ENCODE measurements at regions not wholly inside any gene's neighbourhood (a gene's known extent, or its start where the extent isn't known, plus 50 kb on each side); places are given as distances from the start of the nearest gene placed in this dataset.

GRCh38 chr5:166992874-166993722 is 1298.3 kb upstream of the WWC1 start:
- in situ Hi-C loops (cut with MboI; ENCODE audit: low sequenced_read_pairs), result no loop called here

DNA sequence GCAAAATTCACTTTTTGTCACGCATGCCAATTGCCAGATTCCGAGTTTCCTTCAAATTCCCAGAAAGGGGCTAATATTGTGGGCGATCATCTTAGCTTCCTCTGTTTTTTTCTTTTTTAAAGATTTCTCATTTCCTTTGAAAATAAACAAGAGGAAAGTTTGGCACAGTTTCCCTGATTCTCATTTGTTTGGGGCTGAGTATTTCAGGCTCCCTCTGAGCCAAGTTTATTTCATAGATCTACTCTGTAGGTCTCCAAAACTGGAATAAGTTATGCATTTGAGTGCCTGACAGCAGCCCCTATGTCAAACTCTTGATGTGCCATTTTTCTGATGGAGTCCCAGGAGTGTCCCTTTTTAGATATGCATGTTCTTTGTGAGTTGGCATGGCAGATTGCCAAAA is 1297.2 kb upstream of the WWC1 start:
- in situ Hi-C loops (cut with MboI; ENCODE audit: low sequenced_read_pairs), result no loop called here

GRCh38 chr5:167001246-167001645 is 1290.2 kb upstream of the WWC1 start:
- in situ Hi-C loops (cut with MboI; ENCODE audit: low sequenced_read_pairs), result no loop called here

GRCh38 chr5:167008705-167009104 is 1282.7 kb upstream of the WWC1 start:
- in situ Hi-C loops (cut with MboI; ENCODE audit: low sequenced_read_pairs), result no loop called here

DNA sequence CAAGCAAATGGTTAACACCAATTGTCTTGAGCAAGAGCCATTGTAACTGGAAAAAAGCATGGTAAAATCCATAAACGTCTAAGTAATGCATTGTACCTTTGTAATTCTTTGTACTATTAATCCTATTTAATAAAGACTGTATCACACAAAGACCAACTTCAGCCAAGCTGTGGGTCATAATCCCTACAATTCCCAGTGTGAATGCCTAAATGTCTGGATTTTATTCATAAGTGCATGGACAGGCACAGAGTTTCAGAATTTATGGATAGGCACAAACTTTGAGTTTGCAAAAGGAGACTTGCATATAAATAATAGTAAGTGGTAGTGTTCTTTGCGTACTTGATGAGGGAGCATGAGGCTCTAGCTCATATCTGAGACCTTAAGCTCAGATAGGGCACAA is 1280.2 kb upstream of the WWC1 start:
- in situ Hi-C loops (cut with MboI; ENCODE audit: low sequenced_read_pairs), result no loop called here

DNA sequence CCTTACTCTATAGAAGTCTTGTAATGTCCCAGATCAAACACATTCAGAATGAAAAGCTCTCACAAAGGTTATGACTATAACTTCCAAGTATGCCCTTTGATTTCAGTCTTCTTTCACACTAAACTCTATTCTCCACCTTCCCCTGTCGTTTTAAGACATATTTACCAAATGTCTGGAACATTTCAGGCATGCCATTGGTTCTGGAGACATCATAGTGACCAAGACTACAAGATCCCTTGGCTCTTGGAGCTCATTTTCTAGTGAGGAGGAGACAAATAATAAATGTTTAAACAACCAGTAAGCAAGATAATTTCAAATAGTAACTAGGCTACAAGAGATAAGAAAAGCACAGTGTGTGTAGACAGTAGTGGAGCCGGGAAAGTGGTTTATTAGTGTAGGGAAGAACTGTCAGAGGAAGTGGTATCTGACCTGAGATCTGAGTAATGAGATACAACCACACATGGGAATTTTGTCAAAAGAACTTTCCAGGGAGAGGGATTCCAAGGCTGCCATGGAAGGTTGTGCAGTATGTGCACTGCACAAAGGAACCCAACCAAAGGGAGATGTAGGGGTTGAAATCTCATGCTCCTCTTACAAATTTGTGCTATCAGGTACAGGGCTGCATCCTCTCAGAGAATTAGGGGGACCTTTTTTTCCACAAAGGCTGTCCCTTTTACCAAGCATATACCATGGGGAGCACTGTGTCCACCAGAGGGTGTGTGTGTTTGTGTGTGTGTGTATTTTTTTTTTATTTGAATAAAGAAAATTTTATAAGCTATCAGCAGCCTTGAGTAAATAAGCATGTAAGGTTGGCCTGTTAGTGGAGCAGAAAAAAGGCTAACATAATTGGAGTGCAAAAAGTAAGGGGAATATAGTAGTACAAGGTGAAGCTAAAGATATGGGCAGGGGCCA is 1279.1 kb upstream of the WWC1 start:
- in situ Hi-C loops (cut with MboI; ENCODE audit: low sequenced_read_pairs), result no loop called here

DNA sequence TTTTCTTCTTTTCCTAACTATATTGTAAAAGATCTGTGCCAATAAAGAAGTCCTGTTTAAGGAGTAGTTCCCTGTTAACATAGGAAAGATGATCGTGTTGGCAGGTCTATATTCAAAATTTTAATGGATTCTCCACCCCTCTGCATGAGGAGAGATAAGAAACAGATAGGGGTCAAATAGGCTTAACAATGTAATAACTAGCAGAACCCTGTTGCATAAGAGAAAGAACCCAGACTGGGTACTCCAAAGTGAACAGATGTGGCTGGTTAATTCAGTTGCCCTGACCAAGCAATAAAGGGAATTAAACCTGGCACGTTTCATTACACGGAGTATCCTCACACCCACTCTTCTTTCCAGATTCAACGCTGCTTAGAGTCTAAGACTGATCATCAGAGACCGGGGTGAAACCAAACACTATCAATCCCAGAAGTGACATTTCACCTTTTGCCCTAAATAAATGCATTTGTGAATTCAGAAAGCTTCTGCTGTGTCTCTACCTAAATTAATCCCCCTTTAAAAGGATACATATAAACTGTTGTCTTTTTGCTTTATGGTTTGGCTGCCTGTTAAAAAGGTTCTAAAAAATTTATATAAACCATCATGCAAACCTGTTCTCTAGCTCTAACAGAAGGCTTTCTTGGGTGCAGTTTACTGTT is 1276.9 kb upstream of the WWC1 start:
- in situ Hi-C loops (cut with MboI; ENCODE audit: low sequenced_read_pairs), result no loop called here

DNA sequence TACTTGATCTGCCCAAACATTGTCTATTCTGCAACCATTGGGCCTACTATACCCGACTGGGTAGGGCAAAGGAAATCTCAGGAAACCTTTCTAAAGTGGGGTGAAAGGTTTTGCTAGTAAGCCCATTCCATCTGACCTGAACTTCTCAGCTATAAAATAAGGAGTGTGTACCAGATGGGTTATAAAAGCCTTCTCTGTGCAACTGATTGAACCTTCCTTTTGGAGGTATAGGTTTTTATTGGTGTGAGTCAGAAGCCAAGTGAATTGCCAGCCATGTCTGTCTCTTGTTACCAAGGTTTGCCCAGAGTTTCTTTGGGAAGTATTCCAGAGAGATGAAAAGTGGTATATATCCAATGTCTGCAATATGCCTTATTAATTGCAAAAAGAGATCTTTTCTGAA is 1271.0 kb upstream of the WWC1 start:
- in situ Hi-C loops (cut with MboI; ENCODE audit: low sequenced_read_pairs), result no loop called here

GRCh38 chr5:167029488-167029887 is 1262.0 kb upstream of the WWC1 start:
- in situ Hi-C loops (cut with MboI; ENCODE audit: low sequenced_read_pairs), result no loop called here

- in situ Hi-C loops (cut with MboI; ENCODE audit: low sequenced_read_pairs), result no loop called here
These were observed 1260.8 kb upstream of the WWC1 start for GRCh38 chr5:167030500-167031120.

- in situ Hi-C loops (cut with MboI; ENCODE audit: low sequenced_read_pairs), result no loop called here
These were observed 1254.9 kb upstream of the WWC1 start for GRCh38 chr5:167036585-167036984.

DNA sequence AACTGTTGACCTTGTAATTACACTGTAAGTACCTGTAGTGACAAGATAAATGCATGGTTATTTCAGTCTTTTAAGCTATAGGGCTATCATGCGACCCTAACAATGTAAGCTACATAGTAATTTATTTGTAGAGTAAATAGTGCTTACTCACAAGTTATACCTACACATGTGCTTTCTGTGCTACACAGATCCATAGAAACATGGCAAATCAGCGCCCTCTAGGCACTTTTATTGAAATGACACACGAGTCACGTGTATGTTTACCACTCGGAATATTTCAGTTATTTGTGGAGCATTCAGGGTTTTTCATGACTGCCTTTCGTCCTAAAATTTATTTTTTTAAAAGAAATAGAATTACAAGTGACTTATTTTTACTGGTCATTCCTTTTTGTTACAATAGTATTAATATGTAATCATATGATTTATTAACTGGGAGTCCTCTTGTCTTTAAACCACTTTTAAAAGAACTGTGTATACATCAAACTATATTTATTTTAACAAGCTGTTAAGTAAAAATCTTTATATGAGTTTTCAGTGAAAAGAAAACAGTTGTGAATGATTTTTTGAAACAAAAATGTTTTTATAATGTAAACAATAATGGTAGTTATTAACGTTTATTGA is 1242.3 kb upstream of the WWC1 start:
- in situ Hi-C loops (cut with MboI; ENCODE audit: low sequenced_read_pairs), result no loop called here

- in situ Hi-C loops (cut with MboI; ENCODE audit: low sequenced_read_pairs), result no loop called here
These were observed 1241.5 kb upstream of the WWC1 start for GRCh38 chr5:167049771-167050567.

GRCh38 chr5:167050568-167051401 is 1240.7 kb upstream of the WWC1 start:
- in situ Hi-C loops (cut with MboI; ENCODE audit: low sequenced_read_pairs), result no loop called here

DNA sequence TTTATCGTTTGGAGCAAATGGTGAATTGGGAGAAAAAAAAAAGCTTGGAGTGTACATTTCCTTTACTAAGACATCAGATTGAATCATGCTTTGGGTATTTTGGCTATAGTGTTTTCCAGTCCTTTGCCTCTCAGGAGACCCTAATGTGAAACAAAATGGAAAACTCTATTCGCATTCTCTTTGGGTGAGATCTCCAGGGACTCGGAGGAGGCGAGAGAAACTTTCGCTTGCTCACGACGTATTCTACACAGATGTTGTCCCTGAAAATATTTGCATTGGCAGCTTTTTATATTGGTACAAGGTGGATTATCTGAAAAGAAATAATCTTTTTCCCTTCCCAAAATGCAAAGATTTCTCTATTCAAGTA is 1240.1 kb upstream of the WWC1 start:
- in situ Hi-C loops (cut with MboI; ENCODE audit: low sequenced_read_pairs), result no loop called here

DNA sequence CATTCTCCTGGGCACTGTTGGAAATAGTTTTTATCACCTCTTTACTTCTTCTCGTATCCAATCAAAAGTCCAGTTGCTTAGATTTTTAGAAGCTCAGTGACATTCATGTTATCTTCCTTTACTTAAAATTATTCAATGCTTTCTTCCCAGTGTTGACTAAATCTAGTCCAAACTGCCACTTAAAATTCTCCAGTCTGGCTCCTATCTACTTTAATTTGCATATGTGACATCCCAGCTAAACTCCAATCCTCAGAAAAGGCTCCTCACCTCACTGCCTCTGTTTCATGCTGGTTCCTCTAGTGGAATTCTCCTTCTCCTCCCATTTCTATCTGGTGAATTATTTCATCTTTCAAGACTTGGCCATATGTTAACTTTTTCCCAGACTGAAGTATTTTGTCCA is 1238.7 kb upstream of the WWC1 start:
- in situ Hi-C loops (cut with MboI; ENCODE audit: low sequenced_read_pairs), result no loop called here

GRCh38 chr5:167057665-167058064 is 1233.8 kb upstream of the WWC1 start:
- in situ Hi-C loops (cut with MboI; ENCODE audit: low sequenced_read_pairs), result no loop called here

GRCh38 chr5:167061695-167062094 is 1229.8 kb upstream of the WWC1 start:
- in situ Hi-C loops (cut with MboI; ENCODE audit: low sequenced_read_pairs), result no loop called here

DNA sequence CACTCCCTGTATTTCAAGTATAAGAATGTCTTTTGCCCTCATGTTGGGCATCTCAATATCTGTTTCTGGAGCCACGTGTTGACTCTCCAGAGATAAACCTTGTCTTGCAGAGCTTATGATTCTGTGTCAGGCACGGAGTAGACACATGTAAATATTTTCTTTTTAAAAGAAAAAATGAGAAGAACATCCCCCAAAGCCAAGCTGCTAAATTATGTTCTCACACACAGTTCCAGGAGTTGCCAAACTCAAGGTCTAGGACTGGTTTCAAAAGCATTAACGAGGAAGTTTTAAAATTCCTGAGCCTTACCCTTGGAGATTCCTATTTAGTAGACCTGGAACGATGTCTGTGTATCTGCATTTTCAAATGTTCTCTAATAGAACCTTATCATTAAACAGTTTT is 1228.3 kb upstream of the WWC1 start:
- in situ Hi-C loops (cut with MboI; ENCODE audit: low sequenced_read_pairs), result no loop called here

All from HL-60/S4 (cell line).